GM23248 (cell line): ENCODE measurements at regions not wholly inside any gene's neighbourhood (a gene's known extent, or its start where the extent isn't known, plus 50 kb on each side); places are given as distances from the start of the nearest gene placed in this dataset.

Experiments used
- EZH2 ChIP-seq: fragments of 200-600 bp; sonication (generic); IDR thresholded peaks from 2 replicates; pipeline ENCODE4 v1.6.1; 2018; ENCODE audit warnings: antibody characterized with exemption, mild to moderate bottlenecking; ENCODE audit not compliant: insufficient read depth, poor library complexity, severe bottlenecking
- EZH2phosphoT487 ChIP-seq: fragments of 200-600 bp; sonication (generic); IDR thresholded peaks from 2 replicates; pipeline ENCODE4 v1.6.1; 2018; ENCODE audit warnings: antibody characterized with exemption, moderate library complexity, mild to moderate bottlenecking, low read depth; ENCODE audit not compliant: insufficient read depth

DNA sequence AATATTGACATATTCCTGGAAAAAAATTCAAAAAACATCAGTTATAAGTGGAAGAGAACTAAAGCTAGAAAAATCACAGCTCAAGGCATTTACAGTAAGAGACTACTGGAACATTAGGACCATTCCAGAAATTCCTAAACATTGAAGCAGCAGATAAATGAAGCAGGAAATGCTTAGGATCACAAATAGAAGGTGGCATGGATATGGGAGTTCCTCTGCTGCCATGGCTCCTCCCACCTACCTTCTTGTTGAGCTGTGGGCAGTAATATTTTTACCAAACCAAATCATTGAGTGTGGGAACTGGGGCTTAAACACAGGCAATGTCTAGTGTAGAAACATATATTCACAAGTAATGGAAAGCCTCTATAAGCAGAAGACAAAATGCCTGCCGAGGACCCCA is 292.8 kb downstream of the ANKRD7 start:
- TF ChIP-seq EZH2, result no peak
- TF ChIP-seq EZH2phosphoT487, result no peak
